Activated gamma-delta T cell treated with anti-CD3 and anti-CD28 coated beads, Interleukin-2, amount 50 U/mL, for 16 hours (primary cell): ENCODE measurements at regions not wholly inside any gene's neighbourhood (a gene's known extent, or its start where the extent isn't known, plus 50 kb on each side); places are given as distances from the start of the nearest gene placed in this dataset.
"Not testable (repeated sequence)": the region's sequence is repeated elsewhere in the genome, so short reads cannot be mapped to it uniquely, and the experiment has no call there.

Source experiments
- DNase-seq: peaks from one replicate; pipeline ENCODE4 v3.0.0-alpha.2; 2020; ENCODE audit warnings: low read depth

DNA sequence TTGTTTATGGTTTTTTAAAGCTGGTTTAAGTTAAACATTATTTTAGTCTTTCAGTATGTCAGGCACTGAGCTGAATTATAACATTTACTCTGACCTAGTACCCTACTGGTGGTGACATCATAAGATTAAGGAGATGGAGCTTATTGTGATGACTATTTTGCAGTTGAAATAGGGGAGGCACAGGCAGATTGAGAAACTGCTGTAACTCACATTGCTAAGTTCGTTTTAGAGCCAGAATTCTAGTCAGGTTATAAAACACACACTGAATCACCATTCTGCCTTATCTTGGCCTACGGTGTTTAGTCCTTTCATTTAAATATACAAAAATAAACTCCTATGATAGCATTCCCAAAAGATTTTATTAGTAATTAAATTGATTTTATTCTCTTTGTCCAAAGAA is 584.1 kb downstream of the TFAP2A start:
- no peak for DNase-seq

DNA sequence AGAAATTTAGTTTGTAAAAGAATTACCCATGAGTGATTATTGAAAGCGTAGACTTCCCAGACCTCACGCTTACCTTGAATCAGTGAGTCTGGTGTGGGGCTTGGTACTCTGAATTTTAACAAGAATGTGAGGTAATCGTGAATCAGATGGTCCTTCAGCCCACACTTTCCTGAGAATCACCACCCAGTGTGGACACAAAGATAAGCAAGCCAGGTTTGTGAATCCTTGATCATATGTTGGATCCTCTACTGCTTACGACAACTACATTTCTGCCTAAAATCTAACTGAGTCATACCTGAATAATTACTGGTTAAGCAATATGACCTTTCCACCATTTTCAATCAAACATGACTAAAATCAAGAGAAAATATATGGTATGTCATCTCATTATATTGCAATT is 589.3 kb downstream of the TFAP2A start:
- DNase-seq, result no peak

- not testable (repeated sequence) for DNase-seq
These were observed 604.1 kb downstream of the TFAP2A start for GRCh38 chr6:9810727-9811126.

DNA sequence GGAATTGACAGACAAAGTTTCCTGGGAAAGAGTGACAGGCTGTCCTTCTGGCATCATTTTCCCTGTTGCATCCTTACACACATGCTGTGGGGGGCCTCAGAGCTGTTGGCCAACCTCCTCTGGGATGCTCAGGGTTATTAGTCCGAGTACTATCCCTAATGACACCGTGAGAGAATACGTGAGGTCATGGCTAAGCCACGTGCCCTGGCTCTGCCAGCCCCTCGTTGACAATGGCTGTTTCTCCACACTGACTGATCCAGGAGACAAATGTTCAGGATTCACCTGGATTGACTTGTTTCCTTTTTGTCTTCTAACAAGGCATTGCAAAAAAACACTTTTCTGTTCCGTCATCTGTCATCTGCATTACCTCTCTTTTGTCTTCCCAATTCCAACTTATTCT is 604.6 kb downstream of the TFAP2A start:
- DNase-seq, result no peak

GRCh38 chr6:9806195-9806594 is 608.7 kb downstream of the TFAP2A start:
- DNase-seq, result no peak

DNA sequence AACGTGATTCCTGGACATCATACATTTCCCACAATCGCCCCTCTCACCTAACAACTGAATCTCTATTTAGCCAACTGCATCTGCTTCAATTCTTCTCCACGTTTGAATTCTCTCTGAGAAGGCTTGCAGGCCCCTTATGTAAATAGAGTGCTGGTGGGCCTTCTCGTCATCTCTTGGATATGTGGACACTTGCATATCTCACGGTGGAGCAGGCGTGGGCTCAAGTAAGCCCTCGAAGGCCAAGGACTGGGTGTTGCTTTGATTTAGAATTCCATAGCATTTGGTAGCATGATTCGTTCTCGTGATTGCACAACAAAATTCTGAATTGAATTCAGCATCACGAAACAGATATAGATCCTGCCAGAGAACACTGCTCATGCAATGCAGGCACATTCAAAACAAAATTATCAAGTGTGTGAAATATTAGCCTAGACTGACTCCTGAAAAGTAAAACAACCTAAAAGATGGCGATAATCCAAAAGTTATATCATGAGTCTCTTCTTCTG is 613.6 kb downstream of the TFAP2A start:
- DNase-seq, result no peak

- no peak for DNase-seq
These were observed 615.3 kb downstream of the TFAP2A start for GRCh38 chr6:9799582-9799981.

DNA sequence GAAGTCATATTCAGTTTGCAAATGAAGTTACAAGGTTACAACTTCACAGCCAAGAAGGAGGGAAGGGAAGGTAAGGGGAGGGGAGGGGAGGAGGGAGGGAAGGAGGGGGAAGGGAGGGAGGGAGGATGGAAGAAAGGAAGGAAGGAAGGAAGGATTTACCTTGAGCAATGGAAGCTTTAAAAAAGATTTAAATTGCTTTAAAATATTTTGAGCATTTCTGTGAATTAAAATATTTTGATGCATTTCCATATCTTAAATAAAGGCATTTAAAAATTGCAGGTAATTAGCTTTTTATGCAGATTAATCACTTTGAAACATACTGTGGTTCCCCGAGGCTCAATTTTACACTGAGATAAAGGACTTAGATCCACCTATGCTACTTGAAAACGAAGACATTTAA is 618.0 kb downstream of the TFAP2A start:
- no peak for DNase-seq

GRCh38 chr6:9795880-9796279 is 619.0 kb downstream of the TFAP2A start:
- no peak for DNase-seq

- DNase-seq, result no peak
These were observed 625.7 kb downstream of the TFAP2A start for GRCh38 chr6:9789201-9789600.

DNA sequence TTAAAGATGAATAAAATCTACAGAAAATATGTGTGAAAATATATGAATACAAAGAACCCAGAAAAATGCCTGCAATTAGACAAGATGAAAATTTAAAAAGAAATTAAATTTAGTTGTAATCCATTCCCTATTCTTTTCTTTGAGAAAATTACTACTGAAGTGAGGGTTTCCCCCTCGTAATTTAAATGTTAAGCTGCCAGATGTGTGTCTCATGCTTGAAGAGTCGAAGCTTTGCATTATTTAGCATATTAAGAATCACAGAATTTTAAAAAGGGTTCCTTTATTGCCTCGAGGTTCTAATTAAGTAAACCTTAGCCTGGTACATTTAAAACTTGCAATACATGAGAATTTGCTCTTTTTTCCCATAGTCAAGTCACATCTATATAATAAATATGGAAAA is 630.1 kb downstream of the TFAP2A start:
- DNase-seq, result no peak

- no peak for DNase-seq
These were observed 631.3 kb downstream of the TFAP2A start for GRCh38 chr6:9783567-9783966.

GRCh38 chr6:9766240-9766915 is 648.5 kb downstream of the TFAP2A start:
- no peak for DNase-seq

GRCh38 chr6:9761220-9761619 is 653.7 kb downstream of the TFAP2A start:
- no peak for DNase-seq

- no peak for DNase-seq
These were observed 660.4 kb downstream of the TFAP2A start for GRCh38 chr6:9754515-9754914.

GRCh38 chr6:9745966-9746365 is 668.9 kb downstream of the TFAP2A start:
- no peak for DNase-seq

GRCh38 chr6:9745476-9745875 is 669.4 kb downstream of the TFAP2A start:
- no peak for DNase-seq

DNA sequence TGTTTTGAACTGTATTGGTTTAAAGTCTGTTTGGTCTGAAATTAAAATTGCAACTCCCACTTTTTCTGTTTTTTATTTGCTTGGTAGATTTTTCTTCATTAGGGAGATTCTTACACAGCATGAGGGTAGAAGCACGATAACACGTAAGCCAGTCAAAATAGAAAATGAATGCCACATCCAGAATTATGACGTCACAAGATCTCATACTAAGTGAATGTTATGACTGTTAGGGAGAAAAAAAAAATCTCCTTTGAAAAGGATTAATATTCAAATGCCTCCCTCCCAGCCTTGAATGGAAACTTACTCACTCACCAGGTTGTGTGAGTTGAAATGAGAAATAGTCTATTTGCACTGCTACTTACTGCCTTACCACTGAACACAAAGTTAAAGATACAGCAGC is 670.8 kb downstream of the TFAP2A start:
- no peak for DNase-seq

DNA sequence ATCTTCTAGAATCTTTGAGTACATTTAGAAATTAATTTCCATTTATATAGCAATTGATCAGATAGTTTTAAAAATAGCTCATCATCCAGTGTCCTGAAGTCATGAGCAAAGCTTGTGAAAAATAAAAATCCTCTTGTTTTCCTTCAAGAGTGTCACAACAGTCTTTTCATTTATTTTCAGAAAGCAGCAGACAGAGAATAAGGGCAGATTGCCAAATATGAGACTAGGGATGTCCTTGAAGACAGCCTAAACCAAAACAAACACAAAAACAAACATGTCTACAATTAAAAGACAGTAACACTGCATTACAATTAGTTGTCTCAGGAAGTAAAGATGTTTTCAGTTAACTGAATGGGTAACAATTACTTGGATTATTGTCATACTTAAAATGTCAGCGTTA is 682.8 kb downstream of the TFAP2A start:
- no peak for DNase-seq

DNA sequence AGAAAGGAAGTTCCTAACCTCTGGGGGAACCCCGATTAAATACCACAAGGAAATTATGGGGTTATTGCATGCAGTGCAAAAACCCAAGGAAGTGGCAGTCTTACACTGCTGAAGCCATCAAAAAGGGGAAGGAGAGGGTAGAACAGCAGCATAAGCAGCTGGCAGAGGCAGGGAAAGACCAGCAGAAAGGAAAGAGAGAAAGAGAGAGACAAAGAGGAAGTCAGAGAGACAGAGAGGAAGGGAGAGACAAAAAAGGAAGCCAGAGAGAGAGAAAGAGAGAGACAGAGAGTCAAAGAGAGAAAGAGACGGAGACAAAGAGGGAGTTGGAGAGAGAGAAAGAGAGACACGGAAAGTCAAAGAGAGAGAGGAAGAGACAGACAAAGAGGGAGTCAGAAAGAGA is 689.1 kb downstream of the TFAP2A start:
- DNase-seq, result not testable (repeated sequence)

- DNase-seq, result no peak
These were observed 697.3 kb downstream of the TFAP2A start for GRCh38 chr6:9717568-9717967.

GRCh38 chr6:9711365-9711764 is 703.5 kb downstream of the TFAP2A start:
- DNase-seq, result no peak

DNA sequence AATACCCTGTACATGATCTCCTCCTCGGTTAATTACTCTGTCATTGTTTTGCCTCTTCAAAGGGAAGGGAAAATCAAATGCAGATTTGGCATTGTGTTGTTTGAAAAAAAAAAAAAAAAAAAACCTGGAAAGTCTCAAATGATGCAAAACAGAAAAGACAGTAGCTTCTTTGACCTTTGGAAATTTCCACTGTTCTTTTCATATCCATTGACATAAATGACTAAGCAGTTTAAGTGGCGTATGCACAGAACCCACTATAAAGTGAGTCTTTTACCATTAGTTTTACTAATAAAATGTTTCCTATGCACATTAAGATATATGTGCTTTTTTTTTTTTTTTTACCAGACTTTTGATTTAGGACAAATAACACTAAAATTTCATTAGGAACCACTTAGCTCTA is 704.3 kb downstream of the TFAP2A start:
- DNase-seq, result no peak

DNA sequence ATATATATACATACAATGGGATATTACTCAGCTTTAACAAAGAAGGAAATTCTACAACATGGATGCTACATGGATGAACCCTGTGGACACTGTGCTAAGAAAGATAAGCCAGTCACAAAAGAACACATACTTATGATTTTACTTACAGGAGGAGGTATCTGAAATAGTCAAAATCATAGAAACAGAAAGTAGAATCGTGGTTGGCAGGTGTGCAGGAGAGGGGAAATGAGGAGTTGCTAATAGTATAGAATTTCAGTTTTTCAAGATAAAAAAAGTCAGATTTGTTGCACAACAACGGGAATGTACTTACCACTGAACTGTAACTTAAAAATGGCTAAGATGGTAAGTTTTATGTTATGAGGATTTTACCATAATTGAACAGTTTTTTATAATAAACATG is 706.3 kb downstream of the TFAP2A start:
- no peak for DNase-seq
